PC-9 (cell line): ENCODE measurements at regions not wholly inside any gene's neighbourhood (a gene's known extent, or its start where the extent isn't known, plus 50 kb on each side); places are given as distances from the start of the nearest gene placed in this dataset.

ENCODE experiments used
- BruUV-seq: library from RNA; stranded (reverse); fragments of 400-500 nt; replicated peaks from 2 replicates; lab custom pipeline; 2021; lab: Mats Ljungman, UMichigan
- CTCF ChIA-PET: fragments of 300-600 bp; sonication (Branson Sonifier 250); formaldehyde crosslinking; loops from one replicate; lab custom pipeline; 2022; ENCODE audit warnings: antibody characterized with exemption; lab: Charles Lee
- POLR2A ChIA-PET: fragments of 300-600 bp; sonication (Branson Sonifier 250); formaldehyde crosslinking; loops from one replicate; lab custom pipeline; 2022; ENCODE audit warnings: antibody characterized with exemption; ENCODE audit not compliant: unreplicated experiment; lab: Charles Lee
- DNase-seq, 2 experiments: peaks; one replicate each; pipeline versions ENCODE4 v3.0.0 to v3.0.0-alpha.2; 2015 to 2022; ENCODE audit warnings: mixed read lengths in 1 of 2
- H2AFZ ChIP-seq: fragments of 200-600 bp; sonication (generic); 2 replicates; pipeline ENCODE4 v1.8.1; 2017; ENCODE audit warnings: antibody characterized with exemption
- H3F3A ChIP-seq: fragments of 200-600 bp; sonication (generic); 2 replicates; pipeline ENCODE4 v1.8.1; 2017; ENCODE audit warnings: antibody characterized with exemption, mild to moderate bottlenecking, low read depth; ENCODE audit not compliant: insufficient read depth
- H3K27ac ChIP-seq: fragments of 200-600 bp; sonication (generic); 2 replicates; pipeline ENCODE4 v1.6.1; 2016; ENCODE audit warnings: mixed run types
- H3K27me3 ChIP-seq: fragments of 200-600 bp; sonication (generic); 2 replicates; pipeline ENCODE4 v1.6.1; 2016; ENCODE audit warnings: low read depth, mixed run types; ENCODE audit not compliant: insufficient read depth
- H3K36me3 ChIP-seq: fragments of 200-600 bp; sonication (generic); 2 replicates; pipeline ENCODE4 v1.6.1; 2016; ENCODE audit warnings: low read depth, mixed run types
- H3K4me1 ChIP-seq: fragments of 200-600 bp; sonication (generic); replicated peaks from 2 replicates; pipeline ENCODE4 v1.6.1; 2016; ENCODE audit warnings: mixed run types; ENCODE audit not compliant: insufficient read depth
- H3K4me2 ChIP-seq: fragments of 200-600 bp; sonication (generic); 2 replicates; pipeline ENCODE4 v1.6.1; 2017; ENCODE audit warnings: mixed run types
- H3K4me3 ChIP-seq: fragments of 200-600 bp; sonication (generic); 2 replicates; pipeline ENCODE4 v1.6.1; 2016; ENCODE audit warnings: mixed run types
- H3K79me2 ChIP-seq: fragments of 200-600 bp; sonication (generic); 2 replicates; pipeline ENCODE4 v1.6.1; 2017; ENCODE audit warnings: low read depth, mixed run types
- H3K9me2 ChIP-seq: fragments of 200-600 bp; sonication (generic); 2 replicates; pipeline ENCODE4 v1.8.1; 2017; ENCODE audit warnings: mild to moderate bottlenecking; ENCODE audit not compliant: insufficient read depth
- H3K9me3 ChIP-seq: fragments of 200-600 bp; sonication (generic); 2 replicates; pipeline ENCODE4 v1.8.1; 2016; ENCODE audit warnings: low read depth; ENCODE audit not compliant: insufficient read depth
- H4K20me1 ChIP-seq: fragments of 200-600 bp; sonication (generic); 2 replicates; pipeline ENCODE4 v1.8.1; 2017; ENCODE audit not compliant: insufficient read depth
- EZH2 ChIP-seq: fragments of 200-600 bp; sonication (generic); IDR thresholded peaks from 2 replicates; pipeline ENCODE4 v1.8.0; 2017; ENCODE audit warnings: antibody characterized with exemption, low read depth
- intact Hi-C: fragments of 100-400 bp; cut with micrococcal nuclease; formaldehyde crosslinking; loops from one replicate; pipeline ENCODE4 v1.10.0; 2022; ENCODE audit not compliant: unreplicated experiment
- TF ChIP-seq, protein P1 (sequence below): fragments of 200-600 bp; sonication (generic); conservative IDR thresholded peaks from 2 replicates; pipeline ENCODE4 v1.6.1; 2017; ENCODE audit warnings: mixed run types, antibody characterized with exemption, mild to moderate bottlenecking, moderate library complexity

DNA sequence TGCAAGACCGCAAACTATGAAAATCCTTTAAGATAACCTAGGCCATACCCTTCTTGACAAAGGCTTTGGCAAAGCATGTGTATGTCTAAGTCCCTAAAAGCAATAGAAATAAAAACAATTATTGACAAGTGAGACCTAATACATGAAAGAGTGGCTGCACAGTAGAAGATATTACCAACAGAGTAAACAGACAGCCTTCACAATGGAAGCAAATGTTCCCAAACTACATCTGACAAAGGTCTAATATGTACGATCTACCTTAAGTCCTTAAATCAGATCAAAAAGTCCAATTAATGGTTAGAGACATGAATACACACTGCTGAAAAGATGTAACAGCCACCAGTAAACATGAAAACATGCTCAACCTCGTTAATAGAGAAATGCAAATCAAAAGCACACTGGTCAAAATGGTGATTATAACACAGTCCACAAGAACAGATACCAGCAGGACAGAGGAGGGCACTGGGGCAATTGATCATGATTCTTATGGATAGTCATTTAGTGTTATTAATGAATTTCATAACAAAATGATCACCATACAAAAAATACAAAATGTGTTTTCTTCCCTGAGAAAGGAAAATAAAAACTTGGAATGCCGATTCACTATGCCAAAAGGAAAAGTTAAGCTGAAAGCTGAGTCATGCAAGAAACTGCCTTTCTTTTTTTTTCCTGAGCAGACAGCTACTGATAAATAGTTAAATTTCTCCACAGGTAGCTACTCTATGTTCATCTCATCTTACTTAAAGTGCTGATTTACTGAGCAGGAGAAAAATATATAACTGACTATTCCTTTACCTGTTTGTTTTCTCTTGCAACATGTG is 102.6 kb upstream of the VPREB1 start:
- ChIA-PET POLR2A (no interaction called here), CTCF (no interaction called here)
- no peaks in the 10 kb centered on the region for H3K9me3 ChIP-seq
- H3K4me3 ChIP-seq: no peak overlapping the region
- H2AFZ ChIP-seq: no peak overlapping the region
- H3K27me3 ChIP-seq: peaks cover 36% of the 10 kb centered on the region
- no peak for DNase-seq
- no peak for TF ChIP-seq EZH2
- TF ChIP-seq, protein P1, sequence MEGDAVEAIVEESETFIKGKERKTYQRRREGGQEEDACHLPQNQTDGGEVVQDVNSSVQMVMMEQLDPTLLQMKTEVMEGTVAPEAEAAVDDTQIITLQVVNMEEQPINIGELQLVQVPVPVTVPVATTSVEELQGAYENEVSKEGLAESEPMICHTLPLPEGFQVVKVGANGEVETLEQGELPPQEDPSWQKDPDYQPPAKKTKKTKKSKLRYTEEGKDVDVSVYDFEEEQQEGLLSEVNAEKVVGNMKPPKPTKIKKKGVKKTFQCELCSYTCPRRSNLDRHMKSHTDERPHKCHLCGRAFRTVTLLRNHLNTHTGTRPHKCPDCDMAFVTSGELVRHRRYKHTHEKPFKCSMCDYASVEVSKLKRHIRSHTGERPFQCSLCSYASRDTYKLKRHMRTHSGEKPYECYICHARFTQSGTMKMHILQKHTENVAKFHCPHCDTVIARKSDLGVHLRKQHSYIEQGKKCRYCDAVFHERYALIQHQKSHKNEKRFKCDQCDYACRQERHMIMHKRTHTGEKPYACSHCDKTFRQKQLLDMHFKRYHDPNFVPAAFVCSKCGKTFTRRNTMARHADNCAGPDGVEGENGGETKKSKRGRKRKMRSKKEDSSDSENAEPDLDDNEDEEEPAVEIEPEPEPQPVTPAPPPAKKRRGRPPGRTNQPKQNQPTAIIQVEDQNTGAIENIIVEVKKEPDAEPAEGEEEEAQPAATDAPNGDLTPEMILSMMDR: no peak
- no peaks in the 10 kb centered on the region for H3F3A ChIP-seq
- intact Hi-C loops: no loop called here
- no peak overlapping the region for H3K27ac ChIP-seq
- H3K36me3 ChIP-seq: no peaks in the 10 kb centered on the region
- no peaks in the 10 kb centered on the region for H3K79me2 ChIP-seq
- H3K9me2 ChIP-seq: no peaks in the 10 kb centered on the region
- H3K4me1 ChIP-seq: no peaks in the 10 kb centered on the region
- H3K4me2 ChIP-seq: no peak overlapping the region
- no peaks in the 10 kb centered on the region for H4K20me1 ChIP-seq
- BruUV-seq: no TSS peak

DNA sequence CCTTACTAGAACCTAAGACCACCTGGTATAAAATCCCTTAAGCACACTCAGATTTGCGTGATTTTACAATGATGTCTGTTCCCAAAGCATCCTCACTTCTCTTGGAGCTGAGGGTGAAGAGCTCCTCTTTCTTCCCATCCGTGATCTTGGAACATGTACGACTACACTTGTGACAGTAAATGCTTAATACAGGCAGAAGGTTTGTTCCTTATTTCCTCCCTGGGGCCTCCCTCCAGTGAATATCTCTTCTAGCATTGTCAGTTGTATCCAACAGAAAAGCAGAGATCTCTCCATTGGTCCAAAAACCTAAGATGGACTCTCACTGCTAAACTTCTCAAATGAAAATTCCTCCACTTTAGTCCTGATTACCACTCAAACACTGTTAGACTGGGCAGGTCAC is 103.6 kb upstream of the VPREB1 start:
- no peak overlapping the region for H3K4me3 ChIP-seq
- no peak for DNase-seq
- no peaks in the 10 kb centered on the region for H3K36me3 ChIP-seq
- H3K9me3 ChIP-seq: no peaks in the 10 kb centered on the region
- CTCF ChIA-PET: no interaction called here
- no peak overlapping the region for H2AFZ ChIP-seq
- POLR2A ChIA-PET: no interaction called here
- no peak overlapping the region for H3K4me2 ChIP-seq
- no peaks in the 10 kb centered on the region for H3F3A ChIP-seq
- H3K27ac ChIP-seq: no peak overlapping the region
- BruUV-seq: no TSS peak
- intact Hi-C loops: no loop called here
- no peaks in the 10 kb centered on the region for H3K79me2 ChIP-seq
- no peaks in the 10 kb centered on the region for H3K9me2 ChIP-seq
- H3K27me3 ChIP-seq: peaks cover 37% of the 10 kb centered on the region
- H4K20me1 ChIP-seq: no peaks in the 10 kb centered on the region
- H3K4me1 ChIP-seq: no peaks in the 10 kb centered on the region
- TF ChIP-seq EZH2: no peak
- TF ChIP-seq, protein P1: no peak

DNA sequence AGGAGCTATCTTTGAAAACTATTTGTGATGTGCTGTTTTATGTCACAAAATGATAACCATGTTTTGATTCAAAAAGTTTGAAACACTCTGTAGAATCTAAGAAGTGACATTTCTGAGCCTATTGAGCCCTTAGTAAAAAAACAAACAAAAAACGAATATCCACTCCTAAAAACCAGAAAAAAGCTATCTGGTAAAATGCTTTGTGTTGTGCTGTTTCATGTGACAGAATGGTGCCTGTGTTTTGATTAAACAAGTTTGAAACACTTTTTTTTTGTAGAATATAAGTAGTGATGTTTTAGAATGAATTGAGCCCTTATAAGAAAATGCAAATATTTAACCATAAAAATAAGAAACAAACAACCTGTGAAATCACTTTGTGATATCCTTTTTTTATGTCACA is 105.2 kb upstream of the VPREB1 start:
- no peak overlapping the region for H3K4me2 ChIP-seq
- no peak overlapping the region for H2AFZ ChIP-seq
- H3K27ac ChIP-seq: no peak overlapping the region
- H4K20me1 ChIP-seq: no peaks in the 10 kb centered on the region
- no peaks in the 10 kb centered on the region for H3K9me2 ChIP-seq
- POLR2A ChIA-PET: no interaction called here
- intact Hi-C loops: no loop called here
- H3K4me1 ChIP-seq: no peaks in the 10 kb centered on the region
- H3K36me3 ChIP-seq: no peaks in the 10 kb centered on the region
- no peaks in the 10 kb centered on the region for H3F3A ChIP-seq
- peaks cover 39% of the 10 kb centered on the region for H3K27me3 ChIP-seq
- CTCF ChIA-PET: no interaction called here
- H3K79me2 ChIP-seq: no peaks in the 10 kb centered on the region
- DNase-seq: no peak
- no TSS peak for BruUV-seq
- no peaks in the 10 kb centered on the region for H3K9me3 ChIP-seq
- no peak overlapping the region for H3K4me3 ChIP-seq
- no peak for TF ChIP-seq EZH2
- TF ChIP-seq, protein P1: no peak
